ENCODE measurements at regions not wholly inside any gene's neighbourhood (a gene's known extent, or its start where the extent isn't known, plus 50 kb on each side); places are given as distances from the start of the nearest gene placed in this dataset.

GRCh38 chr17:34195987-34196386, 59.1 kb upstream of the CCL2 start:
- TF ChIP-seq FOXM1 (IDR thresholded peaks at IDR 0.05; ENCODE audit: borderline replicate concordance, low read depth) (no peak), TAF1 (IDR thresholded peaks at IDR 0.05; ENCODE audit: low read depth) (no peak), NFIC (IDR thresholded peaks at IDR 0.05) (no peak), EP300 (IDR thresholded peaks at IDR 0.05; ENCODE audit: borderline replicate concordance) (no peak), RAD21 (IDR thresholded peaks at IDR 0.05; ENCODE audit: low read depth) (no peak), MAX (IDR thresholded peaks at IDR 0.05) (no peak)

GRCh38 chr17:34198519-34198918, 56.6 kb upstream of the CCL2 start:
- TF ChIP-seq USF1 (IDR thresholded peaks at IDR 0.05) (no peak), TCF12 (IDR thresholded peaks at IDR 0.05; ENCODE audit: low read depth) (no peak), EP300 (IDR thresholded peaks at IDR 0.05; ENCODE audit: borderline replicate concordance) (no peak), ZBTB7A (IDR thresholded peaks at IDR 0.05; ENCODE audit: low read depth) (no peak), YY1 (IDR thresholded peaks at IDR 0.05; ENCODE audit: low read depth) (no peak), MAX (IDR thresholded peaks at IDR 0.05) (no peak), RAD21 (IDR thresholded peaks at IDR 0.05; ENCODE audit: low read depth) (no peak), TEAD4 (IDR thresholded peaks at IDR 0.05) (no peak), CREB1 (IDR thresholded peaks at IDR 0.05; ENCODE audit: low read depth) (no peak), NFIC (IDR thresholded peaks at IDR 0.05) (no peak), CEBPB (IDR thresholded peaks at IDR 0.05) (no peak), EGR1 (IDR thresholded peaks at IDR 0.05) (no peak)

- no peak for TF ChIP-seq EP300 (IDR thresholded peaks at IDR 0.05; ENCODE audit: borderline replicate concordance)
- no peak for TF ChIP-seq TCF12 (IDR thresholded peaks at IDR 0.05; ENCODE audit: low read depth)
- TF ChIP-seq REST (IDR thresholded peaks at IDR 0.05; ENCODE audit: low read depth), result no peak
- no peak for TF ChIP-seq RAD21 (IDR thresholded peaks at IDR 0.05; ENCODE audit: low read depth)
- TF ChIP-seq FOXM1 (IDR thresholded peaks at IDR 0.05; ENCODE audit: borderline replicate concordance, low read depth), result no peak
- TF ChIP-seq YY1 (IDR thresholded peaks at IDR 0.05; ENCODE audit: low read depth), result no peak
- TF ChIP-seq NFIC (IDR thresholded peaks at IDR 0.05), result no peak
- no peak for TF ChIP-seq CREB1 (IDR thresholded peaks at IDR 0.05; ENCODE audit: low read depth)
- TF ChIP-seq EGR1 (IDR thresholded peaks at IDR 0.05), result no peak
- TF ChIP-seq TAF1 (IDR thresholded peaks at IDR 0.05; ENCODE audit: low read depth), result no peak
- no peak for TF ChIP-seq TEAD4 (IDR thresholded peaks at IDR 0.05)
- TF ChIP-seq ZBTB7A (IDR thresholded peaks at IDR 0.05; ENCODE audit: low read depth), result no peak
- no peak for TF ChIP-seq CEBPB (IDR thresholded peaks at IDR 0.05)
Observed at GRCh38 chr17:34199454-34199853, 55.6 kb upstream of the CCL2 start.

- TF ChIP-seq YY1 (IDR thresholded peaks at IDR 0.05; ENCODE audit: low read depth), result 0 out of 2 replicates have a peak, but pooled peaks have one; percentile 22
- peak; percentile 93 for TF ChIP-seq RAD21 (IDR thresholded peaks at IDR 0.05; ENCODE audit: low read depth)
- TF ChIP-seq TCF12 (IDR thresholded peaks at IDR 0.05; ENCODE audit: low read depth), result no peak
Observed at GRCh38 chr17:34199932-34200534, 55.1 kb upstream of the CCL2 start.

- TF ChIP-seq ZBTB7A (IDR thresholded peaks at IDR 0.05; ENCODE audit: low read depth) (no peak), NFIC (IDR thresholded peaks at IDR 0.05) (no peak), TCF12 (IDR thresholded peaks at IDR 0.05; ENCODE audit: low read depth) (no peak), MAX (IDR thresholded peaks at IDR 0.05) (no peak), YY1 (IDR thresholded peaks at IDR 0.05; ENCODE audit: low read depth) (no peak), EGR1 (IDR thresholded peaks at IDR 0.05) (no peak), TAF1 (IDR thresholded peaks at IDR 0.05; ENCODE audit: low read depth) (no peak), REST (IDR thresholded peaks at IDR 0.05; ENCODE audit: low read depth) (no peak), RAD21 (IDR thresholded peaks at IDR 0.05; ENCODE audit: low read depth) (no peak), EP300 (IDR thresholded peaks at IDR 0.05; ENCODE audit: borderline replicate concordance) (no peak)
Observed at GRCh38 chr17:34201225-34201624, 53.9 kb upstream of the CCL2 start.

- TF ChIP-seq EP300 (IDR thresholded peaks at IDR 0.05; ENCODE audit: borderline replicate concordance) (no peak), EGR1 (IDR thresholded peaks at IDR 0.05) (no peak), REST (IDR thresholded peaks at IDR 0.05; ENCODE audit: low read depth) (no peak), USF1 (IDR thresholded peaks at IDR 0.05) (no peak), MAX (IDR thresholded peaks at IDR 0.05) (no peak), CEBPB (IDR thresholded peaks at IDR 0.05) (no peak), YY1 (IDR thresholded peaks at IDR 0.05; ENCODE audit: low read depth) (no peak), CREB1 (IDR thresholded peaks at IDR 0.05; ENCODE audit: low read depth) (no peak), NFIC (IDR thresholded peaks at IDR 0.05) (no peak), ZBTB7A (IDR thresholded peaks at IDR 0.05; ENCODE audit: low read depth) (no peak), FOXM1 (IDR thresholded peaks at IDR 0.05; ENCODE audit: borderline replicate concordance, low read depth) (no peak), TAF1 (IDR thresholded peaks at IDR 0.05; ENCODE audit: low read depth) (no peak), RAD21 (IDR thresholded peaks at IDR 0.05; ENCODE audit: low read depth) (no peak), TEAD4 (IDR thresholded peaks at IDR 0.05) (no peak), TCF12 (IDR thresholded peaks at IDR 0.05; ENCODE audit: low read depth) (no peak)
Observed at GRCh38 chr17:34201767-34202166, 53.3 kb upstream of the CCL2 start.

Data from Ishikawa (cell line).